GM23338 (cell line): ENCODE measurements at regions not wholly inside any gene's neighbourhood (a gene's known extent, or its start where the extent isn't known, plus 50 kb on each side); places are given as distances from the start of the nearest gene placed in this dataset.
A peak's percentile ranks its signal among the peaks of the same experiment; 100 is the strongest.

Experiments
- ATAC-seq: fragments of 200-7000 bp; cut with Tn5 transposase; 3 replicates; pipeline ENCODE4 v1.9.1; 2020
- DNase-seq: peaks from one replicate; pipeline ENCODE4 v3.0.0-alpha.2; 2015; ENCODE audit warnings: low spot score
- H2AFZ ChIP-seq: fragments of 200-600 bp; sonication (generic); 2 replicates; pipeline ENCODE4 v1.8.0; 2016; ENCODE audit warnings: antibody characterized with exemption, mild to moderate bottlenecking, moderate library complexity
- H3F3A ChIP-seq: fragments of 200-600 bp; sonication (generic); replicated peaks from 2 replicates; pipeline ENCODE4 v1.8.0; 2017; ENCODE audit warnings: antibody characterized with exemption, mixed run types, low read depth
- H3K27ac ChIP-seq: fragments of 200-600 bp; sonication (generic); 2 replicates; pipeline ENCODE4 v1.6.1; 2016; ENCODE audit warnings: low read depth
- H3K27me3 ChIP-seq: fragments of 200-600 bp; sonication (generic); 2 replicates; pipeline ENCODE4 v1.8.0; 2016; ENCODE audit warnings: mild to moderate bottlenecking, mixed run types, moderate library complexity; ENCODE audit not compliant: insufficient read depth
- H3K36me3 ChIP-seq: fragments of 200-600 bp; sonication (generic); 2 replicates; pipeline ENCODE4 v1.8.0; 2016; ENCODE audit warnings: mild to moderate bottlenecking; ENCODE audit not compliant: insufficient read depth
- H3K4me1 ChIP-seq: fragments of 200-600 bp; sonication (generic); 2 replicates; pipeline ENCODE4 v1.8.0; 2016; ENCODE audit warnings: mild to moderate bottlenecking, moderate library complexity; ENCODE audit not compliant: insufficient read depth
- H3K4me2 ChIP-seq: fragments of 200-600 bp; sonication (generic); 2 replicates; pipeline ENCODE4 v1.7.1; 2017; ENCODE audit warnings: mixed run types
- H3K4me3 ChIP-seq: fragments of 200-600 bp; sonication (generic); 2 replicates; pipeline ENCODE4 v1.6.1; 2016; ENCODE audit warnings: mixed run types
- H3K79me2 ChIP-seq: fragments of 200-600 bp; sonication (generic); replicated peaks from 2 replicates; pipeline ENCODE4 v1.8.0; 2017; ENCODE audit warnings: mild to moderate bottlenecking; ENCODE audit not compliant: insufficient read depth
- H3K9me2 ChIP-seq: fragments of 200-600 bp; sonication (generic); 2 replicates; pipeline ENCODE4 v1.8.0; 2017; ENCODE audit not compliant: insufficient read depth
- H4K20me1 ChIP-seq: fragments of 200-600 bp; sonication (generic); replicated peaks from 2 replicates; pipeline ENCODE4 v1.8.0; 2017; ENCODE audit warnings: mild to moderate bottlenecking; ENCODE audit not compliant: insufficient read depth
- H3K27ac Mint-ChIP-seq: 2 replicates; pipeline ENCODE4 v1.8.0; 2020; ENCODE audit warnings: inconsistent platforms, mild to moderate bottlenecking, moderate library complexity, mixed read lengths
- H3K27me3 Mint-ChIP-seq: 3 replicates; pipeline ENCODE4 v1.8.0; 2022; ENCODE audit warnings: low read depth, mild to moderate bottlenecking, moderate library complexity, mixed read lengths, inconsistent platforms; ENCODE audit not compliant: insufficient read depth, poor library complexity
- H3K36me3 Mint-ChIP-seq: 3 replicates; pipeline ENCODE4 v1.8.0; 2021; ENCODE audit warnings: low read depth, mild to moderate bottlenecking, inconsistent platforms, moderate library complexity, mixed read lengths
- H3K4me1 Mint-ChIP-seq: 3 replicates; pipeline ENCODE4 v1.8.0; 2020; ENCODE audit warnings: mild to moderate bottlenecking, inconsistent platforms, mixed read lengths
- H3K4me3 Mint-ChIP-seq: 3 replicates; pipeline ENCODE4 v1.8.0; 2021; ENCODE audit warnings: moderate library complexity, mild to moderate bottlenecking, inconsistent platforms, mixed read lengths
- H3K9me3 Mint-ChIP-seq: 3 replicates; pipeline ENCODE4 v1.8.0; 2020; ENCODE audit warnings: moderate library complexity, mild to moderate bottlenecking, inconsistent platforms, mixed read lengths
- EZH2 ChIP-seq: fragments of 200-600 bp; sonication (generic); IDR thresholded peaks from one replicate; pipeline ENCODE4 v1.8.0; 2017; ENCODE audit warnings: antibody characterized with exemption, mild to moderate bottlenecking, low read depth; ENCODE audit not compliant: unreplicated experiment
- EZH2phosphoT487 ChIP-seq: fragments of 200-600 bp; sonication (generic); IDR thresholded peaks from one replicate; pipeline ENCODE4 v1.8.1; 2018; ENCODE audit warnings: antibody characterized with exemption; ENCODE audit not compliant: unreplicated experiment
- JUNB ChIP-seq: IDR thresholded peaks from one replicate; pipeline ENCODE4 v1.6.1; 2016; ENCODE audit warnings: antibody characterized with exemption; ENCODE audit not compliant: unreplicated experiment
- NANOG ChIP-seq: IDR thresholded peaks from 2 replicates; pipeline ENCODE4 v1.6.1; 2016; ENCODE audit warnings: antibody characterized with exemption, borderline replicate concordance
- POLR2AphosphoS5 ChIP-seq: IDR thresholded peaks from 2 replicates; pipeline ENCODE4 v1.6.1; 2016; ENCODE audit warnings: antibody characterized with exemption, low read depth
- STAT1 ChIP-seq: IDR thresholded peaks from one replicate; pipeline ENCODE4 v1.6.1; 2016; ENCODE audit warnings: antibody characterized with exemption; ENCODE audit not compliant: unreplicated experiment
- ZNF114 ChIP-seq: fragments of 250-450 bp; sonication (Bioruptor Pico); IDR thresholded peaks from 2 replicates; pipeline ENCODE4 v1.5.0; 2020; ENCODE audit warnings: mild to moderate bottlenecking, moderate library complexity
- ZNF331 ChIP-seq: fragments of 250-450 bp; sonication (Bioruptor Pico); IDR thresholded peaks from 2 replicates; pipeline ENCODE4 v1.5.0; 2020; ENCODE audit warnings: low read depth, mild to moderate bottlenecking, moderate library complexity
- TF ChIP-seq, protein P1 (sequence below), 2 experiments: fragments of 200-600 bp in 1 of 2; sonication (generic) in 1 of 2; conservative IDR thresholded peaks; 2 replicates each; pipeline versions ENCODE4 v1.5.1 to v1.6.1; 2016 to 2017; ENCODE audit warnings: antibody characterized with exemption in 2 of 2, low read depth in 2 of 2, mild to moderate bottlenecking in 2 of 2, moderate library complexity in 1 of 2
- TF ChIP-seq, protein P2 (sequence below): IDR thresholded peaks from 2 replicates; pipeline ENCODE4 v1.6.1; 2016; ENCODE audit warnings: antibody characterized with exemption
- TF ChIP-seq, protein P3 (sequence below): fragments of 250-450 bp; sonication (Bioruptor Pico); IDR thresholded peaks from 2 replicates; pipeline ENCODE4 v1.5.0; 2020; ENCODE audit warnings: mild to moderate bottlenecking, moderate library complexity
- TF ChIP-seq, protein P4 (sequence below): IDR thresholded peaks from one replicate; pipeline ENCODE4 v1.6.1; 2018; ENCODE audit warnings: antibody characterized with exemption; ENCODE audit not compliant: unreplicated experiment

DNA sequence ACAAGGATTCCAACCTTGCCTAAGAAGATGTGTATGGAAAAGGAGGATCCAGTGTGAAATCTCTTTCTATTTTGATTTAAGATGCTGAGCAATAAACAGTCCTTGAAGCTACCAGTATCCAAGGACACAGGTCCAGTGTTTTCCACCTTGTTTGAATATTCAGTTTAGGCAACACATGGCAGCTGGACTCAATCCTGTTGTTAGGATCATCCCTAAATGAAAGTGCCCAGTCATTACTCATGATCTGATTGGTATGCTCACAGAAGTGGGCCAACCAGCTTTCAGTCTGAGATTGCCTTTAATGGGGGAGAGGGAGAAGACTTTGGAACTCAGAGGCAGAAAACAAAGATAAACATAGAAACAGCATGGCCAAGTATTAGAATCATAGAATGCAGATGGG lies 355.7 kb upstream of the ADAMTSL1 start:
- no peaks in the 10 kb centered on the region for H3F3A ChIP-seq
- H3K27ac ChIP-seq = no peak overlapping the region
- no peaks in the 10 kb centered on the region for H3K27me3 Mint-ChIP-seq
- peak overlapping the region; percentile 77; the same call in 1 of the 2 replicates for H2AFZ ChIP-seq
- no peak overlapping the region for H3K4me3 ChIP-seq
- H3K9me2 ChIP-seq = peaks cover 7% of the 10 kb centered on the region; the same call in 1 of the 2 replicates
- no peaks in the 10 kb centered on the region for H3K79me2 ChIP-seq
- DNase-seq (no peak), ATAC-seq (no peak)
- no peaks in the 10 kb centered on the region for H3K36me3 Mint-ChIP-seq
- no peaks in the 10 kb centered on the region for H3K27me3 ChIP-seq
- TF ChIP-seq ZNF331 (CRISPR knock-in tag) = no peak
- TF ChIP-seq, protein P1, sequence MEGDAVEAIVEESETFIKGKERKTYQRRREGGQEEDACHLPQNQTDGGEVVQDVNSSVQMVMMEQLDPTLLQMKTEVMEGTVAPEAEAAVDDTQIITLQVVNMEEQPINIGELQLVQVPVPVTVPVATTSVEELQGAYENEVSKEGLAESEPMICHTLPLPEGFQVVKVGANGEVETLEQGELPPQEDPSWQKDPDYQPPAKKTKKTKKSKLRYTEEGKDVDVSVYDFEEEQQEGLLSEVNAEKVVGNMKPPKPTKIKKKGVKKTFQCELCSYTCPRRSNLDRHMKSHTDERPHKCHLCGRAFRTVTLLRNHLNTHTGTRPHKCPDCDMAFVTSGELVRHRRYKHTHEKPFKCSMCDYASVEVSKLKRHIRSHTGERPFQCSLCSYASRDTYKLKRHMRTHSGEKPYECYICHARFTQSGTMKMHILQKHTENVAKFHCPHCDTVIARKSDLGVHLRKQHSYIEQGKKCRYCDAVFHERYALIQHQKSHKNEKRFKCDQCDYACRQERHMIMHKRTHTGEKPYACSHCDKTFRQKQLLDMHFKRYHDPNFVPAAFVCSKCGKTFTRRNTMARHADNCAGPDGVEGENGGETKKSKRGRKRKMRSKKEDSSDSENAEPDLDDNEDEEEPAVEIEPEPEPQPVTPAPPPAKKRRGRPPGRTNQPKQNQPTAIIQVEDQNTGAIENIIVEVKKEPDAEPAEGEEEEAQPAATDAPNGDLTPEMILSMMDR (conservative IDR thresholded peaks at IDR 0.05; ENCODE audit: low read depth in 2 of 2) = no peak
- no peak for TF ChIP-seq NANOG
- TF ChIP-seq, protein P2, sequence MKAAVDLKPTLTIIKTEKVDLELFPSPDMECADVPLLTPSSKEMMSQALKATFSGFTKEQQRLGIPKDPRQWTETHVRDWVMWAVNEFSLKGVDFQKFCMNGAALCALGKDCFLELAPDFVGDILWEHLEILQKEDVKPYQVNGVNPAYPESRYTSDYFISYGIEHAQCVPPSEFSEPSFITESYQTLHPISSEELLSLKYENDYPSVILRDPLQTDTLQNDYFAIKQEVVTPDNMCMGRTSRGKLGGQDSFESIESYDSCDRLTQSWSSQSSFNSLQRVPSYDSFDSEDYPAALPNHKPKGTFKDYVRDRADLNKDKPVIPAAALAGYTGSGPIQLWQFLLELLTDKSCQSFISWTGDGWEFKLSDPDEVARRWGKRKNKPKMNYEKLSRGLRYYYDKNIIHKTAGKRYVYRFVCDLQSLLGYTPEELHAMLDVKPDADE = no peak
- TF ChIP-seq, protein P3, sequence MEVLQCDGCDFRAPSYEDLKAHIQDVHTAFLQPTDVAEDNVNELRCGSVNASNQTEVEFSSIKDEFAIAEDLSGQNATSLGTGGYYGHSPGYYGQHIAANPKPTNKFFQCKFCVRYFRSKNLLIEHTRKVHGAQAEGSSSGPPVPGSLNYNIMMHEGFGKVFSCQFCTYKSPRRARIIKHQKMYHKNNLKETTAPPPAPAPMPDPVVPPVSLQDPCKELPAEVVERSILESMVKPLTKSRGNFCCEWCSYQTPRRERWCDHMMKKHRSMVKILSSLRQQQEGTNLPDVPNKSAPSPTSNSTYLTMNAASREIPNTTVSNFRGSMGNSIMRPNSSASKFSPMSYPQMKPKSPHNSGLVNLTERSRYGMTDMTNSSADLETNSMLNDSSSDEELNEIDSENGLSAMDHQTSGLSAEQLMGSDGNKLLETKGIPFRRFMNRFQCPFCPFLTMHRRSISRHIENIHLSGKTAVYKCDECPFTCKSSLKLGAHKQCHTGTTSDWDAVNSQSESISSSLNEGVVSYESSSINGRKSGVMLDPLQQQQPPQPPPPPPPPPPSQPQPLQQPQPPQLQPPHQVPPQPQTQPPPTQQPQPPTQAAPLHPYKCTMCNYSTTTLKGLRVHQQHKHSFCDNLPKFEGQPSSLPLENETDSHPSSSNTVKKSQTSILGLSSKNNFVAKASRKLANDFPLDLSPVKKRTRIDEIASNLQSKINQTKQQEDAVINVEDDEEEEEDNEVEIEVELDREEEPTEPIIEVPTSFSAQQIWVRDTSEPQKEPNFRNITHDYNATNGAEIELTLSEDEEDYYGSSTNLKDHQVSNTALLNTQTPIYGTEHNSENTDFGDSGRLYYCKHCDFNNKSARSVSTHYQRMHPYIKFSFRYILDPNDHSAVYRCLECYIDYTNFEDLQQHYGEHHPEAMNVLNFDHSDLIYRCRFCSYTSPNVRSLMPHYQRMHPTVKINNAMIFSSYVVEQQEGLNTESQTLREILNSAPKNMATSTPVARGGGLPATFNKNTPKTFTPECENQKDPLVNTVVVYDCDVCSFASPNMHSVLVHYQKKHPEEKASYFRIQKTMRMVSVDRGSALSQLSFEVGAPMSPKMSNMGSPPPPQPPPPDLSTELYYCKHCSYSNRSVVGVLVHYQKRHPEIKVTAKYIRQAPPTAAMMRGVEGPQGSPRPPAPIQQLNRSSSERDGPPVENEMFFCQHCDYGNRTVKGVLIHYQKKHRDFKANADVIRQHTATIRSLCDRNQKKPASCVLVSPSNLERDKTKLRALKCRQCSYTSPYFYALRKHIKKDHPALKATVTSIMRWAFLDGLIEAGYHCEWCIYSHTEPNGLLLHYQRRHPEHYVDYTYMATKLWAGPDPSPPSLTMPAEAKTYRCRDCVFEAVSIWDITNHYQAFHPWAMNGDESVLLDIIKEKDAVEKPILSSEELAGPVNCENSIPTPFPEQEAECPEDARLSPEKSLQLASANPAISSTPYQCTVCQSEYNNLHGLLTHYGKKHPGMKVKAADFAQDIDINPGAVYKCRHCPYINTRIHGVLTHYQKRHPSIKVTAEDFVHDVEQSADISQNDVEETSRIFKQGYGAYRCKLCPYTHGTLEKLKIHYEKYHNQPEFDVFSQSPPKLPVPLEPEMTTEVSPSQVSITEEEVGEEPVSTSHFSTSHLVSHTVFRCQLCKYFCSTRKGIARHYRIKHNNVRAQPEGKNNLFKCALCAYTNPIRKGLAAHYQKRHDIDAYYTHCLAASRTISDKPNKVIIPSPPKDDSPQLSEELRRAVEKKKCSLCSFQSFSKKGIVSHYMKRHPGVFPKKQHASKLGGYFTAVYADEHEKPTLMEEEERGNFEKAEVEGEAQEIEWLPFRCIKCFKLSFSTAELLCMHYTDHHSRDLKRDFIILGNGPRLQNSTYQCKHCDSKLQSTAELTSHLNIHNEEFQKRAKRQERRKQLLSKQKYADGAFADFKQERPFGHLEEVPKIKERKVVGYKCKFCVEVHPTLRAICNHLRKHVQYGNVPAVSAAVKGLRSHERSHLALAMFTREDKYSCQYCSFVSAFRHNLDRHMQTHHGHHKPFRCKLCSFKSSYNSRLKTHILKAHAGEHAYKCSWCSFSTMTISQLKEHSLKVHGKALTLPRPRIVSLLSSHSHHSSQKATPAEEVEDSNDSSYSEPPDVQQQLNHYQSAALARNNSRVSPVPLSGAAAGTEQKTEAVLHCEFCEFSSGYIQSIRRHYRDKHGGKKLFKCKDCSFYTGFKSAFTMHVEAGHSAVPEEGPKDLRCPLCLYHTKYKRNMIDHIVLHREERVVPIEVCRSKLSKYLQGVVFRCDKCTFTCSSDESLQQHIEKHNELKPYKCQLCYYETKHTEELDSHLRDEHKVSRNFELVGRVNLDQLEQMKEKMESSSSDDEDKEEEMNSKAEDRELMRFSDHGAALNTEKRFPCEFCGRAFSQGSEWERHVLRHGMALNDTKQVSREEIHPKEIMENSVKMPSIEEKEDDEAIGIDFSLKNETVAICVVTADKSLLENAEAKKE (CRISPR knock-in tag) = no peak
- no peak for TF ChIP-seq ZNF114
- TF ChIP-seq EZH2 = no peak
- TF ChIP-seq JUNB = no peak
- no peak for TF ChIP-seq POLR2AphosphoS5
- no peak for TF ChIP-seq STAT1
- TF ChIP-seq, protein P4, sequence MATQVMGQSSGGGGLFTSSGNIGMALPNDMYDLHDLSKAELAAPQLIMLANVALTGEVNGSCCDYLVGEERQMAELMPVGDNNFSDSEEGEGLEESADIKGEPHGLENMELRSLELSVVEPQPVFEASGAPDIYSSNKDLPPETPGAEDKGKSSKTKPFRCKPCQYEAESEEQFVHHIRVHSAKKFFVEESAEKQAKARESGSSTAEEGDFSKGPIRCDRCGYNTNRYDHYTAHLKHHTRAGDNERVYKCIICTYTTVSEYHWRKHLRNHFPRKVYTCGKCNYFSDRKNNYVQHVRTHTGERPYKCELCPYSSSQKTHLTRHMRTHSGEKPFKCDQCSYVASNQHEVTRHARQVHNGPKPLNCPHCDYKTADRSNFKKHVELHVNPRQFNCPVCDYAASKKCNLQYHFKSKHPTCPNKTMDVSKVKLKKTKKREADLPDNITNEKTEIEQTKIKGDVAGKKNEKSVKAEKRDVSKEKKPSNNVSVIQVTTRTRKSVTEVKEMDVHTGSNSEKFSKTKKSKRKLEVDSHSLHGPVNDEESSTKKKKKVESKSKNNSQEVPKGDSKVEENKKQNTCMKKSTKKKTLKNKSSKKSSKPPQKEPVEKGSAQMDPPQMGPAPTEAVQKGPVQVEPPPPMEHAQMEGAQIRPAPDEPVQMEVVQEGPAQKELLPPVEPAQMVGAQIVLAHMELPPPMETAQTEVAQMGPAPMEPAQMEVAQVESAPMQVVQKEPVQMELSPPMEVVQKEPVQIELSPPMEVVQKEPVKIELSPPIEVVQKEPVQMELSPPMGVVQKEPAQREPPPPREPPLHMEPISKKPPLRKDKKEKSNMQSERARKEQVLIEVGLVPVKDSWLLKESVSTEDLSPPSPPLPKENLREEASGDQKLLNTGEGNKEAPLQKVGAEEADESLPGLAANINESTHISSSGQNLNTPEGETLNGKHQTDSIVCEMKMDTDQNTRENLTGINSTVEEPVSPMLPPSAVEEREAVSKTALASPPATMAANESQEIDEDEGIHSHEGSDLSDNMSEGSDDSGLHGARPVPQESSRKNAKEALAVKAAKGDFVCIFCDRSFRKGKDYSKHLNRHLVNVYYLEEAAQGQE = no peak
- TF ChIP-seq EZH2phosphoT487 = no peak
- H3K4me2 ChIP-seq = no peak overlapping the region
- H3K4me3 Mint-ChIP-seq = no peak overlapping the region
- H3K4me1 Mint-ChIP-seq = no peaks in the 10 kb centered on the region; the same call in 2 of the 3 replicates
- no peaks in the 10 kb centered on the region for H4K20me1 ChIP-seq
- no peaks in the 10 kb centered on the region for H3K9me3 Mint-ChIP-seq
- H3K36me3 ChIP-seq = no peaks in the 10 kb centered on the region
- no peaks in the 10 kb centered on the region for H3K4me1 ChIP-seq
- no peak overlapping the region for H3K27ac Mint-ChIP-seq
